HCT116 (cell line): ENCODE measurements at regions not wholly inside any gene's neighbourhood (a gene's known extent, or its start where the extent isn't known, plus 50 kb on each side); places are given as distances from the start of the nearest gene placed in this dataset.

ENCODE experiments used
- ATAC-seq: fragments of 200-7000 bp; cut with Tn5 transposase; 2 replicates; pipeline ENCODE4 v1.9.1; 2020; ENCODE audit warnings: mild to moderate bottlenecking, moderate library complexity
- BruUV-seq: library from RNA; stranded (reverse); fragments of 400-500 nt; replicated peaks from 2 replicates; lab custom pipeline; 2021; lab: Mats Ljungman, UMichigan
- CTCF ChIA-PET: fragments of 300-600 bp; sonication (Branson Sonifier 250); formaldehyde crosslinking; loops from one replicate; lab custom pipeline; 2021; ENCODE audit warnings: antibody characterized with exemption; lab: Charles Lee
- POLR2A ChIA-PET: fragments of 300-600, 350-600 bp; sonication (Branson Sonifier 250); formaldehyde crosslinking; loops from one replicate; lab custom pipeline; 2021; ENCODE audit warnings: antibody characterized with exemption; lab: Charles Lee
- RAD21 ChIA-PET, 2 experiments: fragments of 300-600 bp; sonication (Branson Sonifier 250); formaldehyde crosslinking; loops; one replicate each; lab custom pipeline; 2023; ENCODE audit warnings: low total read pairs in 2 of 2; ENCODE audit not compliant: uncharacterized antibody in 2 of 2, unreplicated experiment in 2 of 2, low non-redundant PET in 1 of 2; lab: Charles Lee
- DNase-seq: peaks from one replicate; pipeline ENCODE4 v3.0.0-alpha.2; 2010; ENCODE audit warnings: low read depth, low spot score
- H2AFZ ChIP-seq: fragments of 200-600 bp; shearing (Covaris generic), sonication (generic); 2 replicates; pipeline ENCODE4 v1.6.1; 2017; ENCODE audit warnings: low read depth, mixed run types, mixed read lengths, antibody characterized with exemption, low read length; ENCODE audit not compliant: poor library complexity, severe bottlenecking
- H3K27ac ChIP-seq: 2 replicates; pipeline ENCODE4 v1.5.1; 2012; ENCODE audit warnings: low read depth, low read length
- H3K27me3 ChIP-seq: fragments of 200-600 bp; sonication (generic); 2 replicates; pipeline ENCODE4 v1.6.1; 2016; ENCODE audit warnings: mixed run types, low read length, mixed read lengths; ENCODE audit not compliant: insufficient read depth
- H3K36me3 ChIP-seq, 2 experiments: fragments of 200-500 bp in 1 of 2; fragments of 200-600 bp in 1 of 2; sonication (Bioruptor generic) in 1 of 2; sonication (generic) in 1 of 2; 2 replicates each; pipeline versions ENCODE4 v1.5.1 to v1.6.1; 2014 to 2016; ENCODE audit warnings: low read length in 2 of 2, inconsistent platforms in 1 of 2, mixed read lengths in 1 of 2, mixed run types in 1 of 2; ENCODE audit not compliant: insufficient read depth in 2 of 2, control insufficient read depth in 1 of 2
- H3K4me1 ChIP-seq, 2 experiments: fragments of 200-600 bp in 1 of 2; sonication (generic) in 1 of 2; 2 replicates each; pipeline versions ENCODE4 v1.5.1 to v1.6.1; 2012 to 2017; ENCODE audit warnings: low read length in 2 of 2, inconsistent platforms in 1 of 2, mild to moderate bottlenecking in 1 of 2, mixed read lengths in 1 of 2, mixed run types in 1 of 2, moderate library complexity in 1 of 2; ENCODE audit not compliant: insufficient read depth in 2 of 2, control insufficient read depth in 1 of 2
- H3K4me2 ChIP-seq: fragments of 200-600 bp; sonication (generic); 2 replicates; pipeline ENCODE4 v1.6.1; 2017; ENCODE audit warnings: mixed run types, low read length, mixed read lengths
- H3K4me3 ChIP-seq, 2 experiments: fragments of 200-600 bp in 1 of 2; sonication (generic) in 1 of 2; replicated peaks in 1 of 2; 2 replicates each; pipeline ENCODE4 v1.5.1; 2011 to 2016; ENCODE audit warnings: low read length in 2 of 2, control low read depth in 1 of 2, low read depth in 1 of 2, mild to moderate bottlenecking in 1 of 2, mixed read lengths in 1 of 2, mixed run types in 1 of 2
- H3K79me2 ChIP-seq: fragments of 200-600 bp; sonication (generic); 2 replicates; pipeline ENCODE4 v1.6.1; 2017; ENCODE audit warnings: mild to moderate bottlenecking, mixed run types, low read length, moderate library complexity, mixed read lengths; ENCODE audit not compliant: insufficient read depth
- H3K9ac ChIP-seq: fragments of 200-600 bp; sonication (generic); 2 replicates; pipeline ENCODE4 v1.6.1; 2016; ENCODE audit warnings: low read length, mixed read lengths
- H3K9me2 ChIP-seq: fragments of 200-600 bp; sonication (generic), shearing (Covaris generic); 2 replicates; pipeline ENCODE4 v1.6.1; 2017; ENCODE audit warnings: mixed run types, mild to moderate bottlenecking, moderate library complexity; ENCODE audit not compliant: insufficient read depth
- H3K9me3 ChIP-seq, 2 experiments: fragments of 200-500 bp in 1 of 2; fragments of 200-600 bp in 1 of 2; sonication (Bioruptor generic) in 1 of 2; sonication (generic) in 1 of 2; 2 replicates each; pipeline ENCODE4 v1.6.1; 2014 to 2017; ENCODE audit warnings: low read length in 2 of 2, mixed read lengths in 2 of 2, inconsistent platforms in 1 of 2, low read depth in 1 of 2, mild to moderate bottlenecking in 1 of 2, mixed run types in 1 of 2, moderate library complexity in 1 of 2; ENCODE audit not compliant: control insufficient read depth in 1 of 2, insufficient read depth in 1 of 2
- H4K20me1 ChIP-seq: fragments of 200-600 bp; sonication (generic), shearing (Covaris generic); 2 replicates; pipeline ENCODE4 v1.6.1; 2017; ENCODE audit warnings: mixed run types, mild to moderate bottlenecking, moderate library complexity; ENCODE audit not compliant: insufficient read depth
- CBX3 ChIP-seq: IDR thresholded peaks from 2 replicates; pipeline ENCODE4 v1.6.1; 2012; ENCODE audit warnings: low read depth
- RAD21 ChIP-seq: IDR thresholded peaks from 2 replicates; pipeline ENCODE4 v1.6.1; 2012; ENCODE audit warnings: low read depth, mild to moderate bottlenecking
- REST ChIP-seq: IDR thresholded peaks from 2 replicates; pipeline ENCODE4 v1.6.1; 2012; ENCODE audit warnings: low read depth
- YY1 ChIP-seq: IDR thresholded peaks from 2 replicates; pipeline ENCODE4 v1.6.1; 2011; ENCODE audit warnings: low read length, low read depth, moderate library complexity, mild to moderate bottlenecking; ENCODE audit not compliant: insufficient replicate concordance; ENCODE audit errors: extremely low read depth
- ZFX ChIP-seq: fragments of 450-650 bp; IDR thresholded peaks from 2 replicates; pipeline ENCODE4 v1.6.1; 2017
- intact Hi-C: fragments of 100-400 bp; cut with micrococcal nuclease; formaldehyde crosslinking; loops from 2 replicates; pipeline ENCODE4 v1.10.0; 2022
- TF ChIP-seq, protein P1 (sequence below), 3 experiments: fragments of 200-600 bp in 1 of 3; sonication (generic) in 1 of 3; IDR thresholded peaks in 2 of 3; conservative IDR thresholded peaks in 1 of 3; 2 replicates each; pipeline ENCODE4 v1.5.1; 2012 to 2017; ENCODE audit warnings: low read depth in 2 of 3, low read length in 2 of 3, antibody characterized with exemption in 1 of 3, borderline replicate concordance in 1 of 3, control low read depth in 1 of 3, mild to moderate bottlenecking in 1 of 3, mixed read lengths in 1 of 3, mixed run types in 1 of 3, moderate library complexity in 1 of 3; ENCODE audit not compliant: insufficient read depth in 1 of 3

DNA sequence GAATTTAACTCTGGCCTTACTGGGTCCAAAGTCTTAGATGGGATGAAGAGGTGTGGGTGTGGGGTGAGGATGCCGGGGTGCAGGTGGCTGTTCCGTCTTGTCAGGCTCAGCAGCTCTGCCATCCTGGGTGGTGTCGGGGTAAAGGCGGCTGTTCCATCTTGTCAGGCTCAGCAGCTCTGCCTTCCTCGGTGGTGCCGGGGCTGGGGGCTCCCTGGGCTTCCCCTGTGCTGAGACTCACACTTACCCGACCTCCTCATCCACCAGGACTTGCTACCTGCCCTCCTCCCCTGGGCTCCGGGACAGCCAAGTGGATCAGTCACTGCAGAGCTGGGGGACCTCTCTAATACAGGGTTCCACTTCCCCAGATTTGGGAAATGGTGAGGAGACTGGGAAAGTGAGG lies 244.3 kb upstream of the SHH start:
- no TSS peak for BruUV-seq
- Histone ChIP-seq H3K9me3 (no peaks in the 10 kb centered on the region), H3K4me3 (no peak overlapping the region), H2AFZ (no peak overlapping the region), H3K9ac (no peak overlapping the region), H3K36me3 (no peaks in the 10 kb centered on the region), H3K79me2 (no peaks in the 10 kb centered on the region), H3K27me3 (no peaks in the 10 kb centered on the region)
- DNase-seq = no peak
- intact Hi-C loops = no loop called here
- ChIA-PET POLR2A (no interaction called here), CTCF (no interaction called here), RAD21 (no interaction called here)
- TF ChIP-seq CBX3 = no peak
- no peak for TF ChIP-seq REST
- no peak for TF ChIP-seq YY1
- no peak for TF ChIP-seq ZFX
- TF ChIP-seq, all 23 proteins: peak for 0
- no peak overlapping the region for H3K4me2 ChIP-seq
- no peaks in the 10 kb centered on the region for H3K4me1 ChIP-seq
- no peaks in the 10 kb centered on the region for H3K9me2 ChIP-seq
- no peaks in the 10 kb centered on the region for H4K20me1 ChIP-seq
- no peak overlapping the region for H3K27ac ChIP-seq
- ATAC-seq = no peak

GRCh38 chr7:156055206-156055822 lies 243.1 kb upstream of the SHH start:
- no peaks in the 10 kb centered on the region for H3K27me3 ChIP-seq
- H3K79me2 ChIP-seq = no peaks in the 10 kb centered on the region
- no peak overlapping the region for H3K4me3 ChIP-seq
- H3K9me3 ChIP-seq = no peaks in the 10 kb centered on the region
- H3K36me3 ChIP-seq = no peaks in the 10 kb centered on the region
- no peak overlapping the region for H2AFZ ChIP-seq
- no peak for DNase-seq
- no peak for ATAC-seq
- H3K9me2 ChIP-seq = no peaks in the 10 kb centered on the region
- H3K4me2 ChIP-seq = no peak overlapping the region
- intact Hi-C loops = no loop called here
- TF ChIP-seq, protein P1, sequence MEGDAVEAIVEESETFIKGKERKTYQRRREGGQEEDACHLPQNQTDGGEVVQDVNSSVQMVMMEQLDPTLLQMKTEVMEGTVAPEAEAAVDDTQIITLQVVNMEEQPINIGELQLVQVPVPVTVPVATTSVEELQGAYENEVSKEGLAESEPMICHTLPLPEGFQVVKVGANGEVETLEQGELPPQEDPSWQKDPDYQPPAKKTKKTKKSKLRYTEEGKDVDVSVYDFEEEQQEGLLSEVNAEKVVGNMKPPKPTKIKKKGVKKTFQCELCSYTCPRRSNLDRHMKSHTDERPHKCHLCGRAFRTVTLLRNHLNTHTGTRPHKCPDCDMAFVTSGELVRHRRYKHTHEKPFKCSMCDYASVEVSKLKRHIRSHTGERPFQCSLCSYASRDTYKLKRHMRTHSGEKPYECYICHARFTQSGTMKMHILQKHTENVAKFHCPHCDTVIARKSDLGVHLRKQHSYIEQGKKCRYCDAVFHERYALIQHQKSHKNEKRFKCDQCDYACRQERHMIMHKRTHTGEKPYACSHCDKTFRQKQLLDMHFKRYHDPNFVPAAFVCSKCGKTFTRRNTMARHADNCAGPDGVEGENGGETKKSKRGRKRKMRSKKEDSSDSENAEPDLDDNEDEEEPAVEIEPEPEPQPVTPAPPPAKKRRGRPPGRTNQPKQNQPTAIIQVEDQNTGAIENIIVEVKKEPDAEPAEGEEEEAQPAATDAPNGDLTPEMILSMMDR (IDR thresholded peaks at IDR 0.05 in 2 of 3, conservative IDR thresholded peaks at IDR 0.05 in 1 of 3; ENCODE audit: borderline replicate concordance in 1 of 3, insufficient read depth in 1 of 3, low read depth in 2 of 3, low read length in 2 of 3) = no peak
- TF ChIP-seq RAD21 = peak; percentile 17; the same call in 1 of the 2 replicates
- no peak for TF ChIP-seq ZFX
- no peak for TF ChIP-seq CBX3
- H3K4me1 ChIP-seq = no peaks in the 10 kb centered on the region
- RAD21 ChIA-PET = no interaction called here
- CTCF ChIA-PET = no interaction called here
- H3K27ac ChIP-seq = no peak overlapping the region
- H4K20me1 ChIP-seq = no peaks in the 10 kb centered on the region
- POLR2A ChIA-PET = no interaction called here
- H3K9ac ChIP-seq = no peak overlapping the region
- no TSS peak for BruUV-seq
